Islet precursor cell (in vitro differentiated cells): ENCODE measurements at regions not wholly inside any gene's neighbourhood (a gene's known extent, or its start where the extent isn't known, plus 50 kb on each side); places are given as distances from the start of the nearest gene placed in this dataset.

ENCODE experiments used
- DNase-seq: peaks from one replicate; pipeline ENCODE4 v3.0.0-alpha.2; 2018

GRCh38 chr12:107449891-107450290 lies 235.7 kb upstream of the PWP1 start:
- DNase-seq: no peak

DNA sequence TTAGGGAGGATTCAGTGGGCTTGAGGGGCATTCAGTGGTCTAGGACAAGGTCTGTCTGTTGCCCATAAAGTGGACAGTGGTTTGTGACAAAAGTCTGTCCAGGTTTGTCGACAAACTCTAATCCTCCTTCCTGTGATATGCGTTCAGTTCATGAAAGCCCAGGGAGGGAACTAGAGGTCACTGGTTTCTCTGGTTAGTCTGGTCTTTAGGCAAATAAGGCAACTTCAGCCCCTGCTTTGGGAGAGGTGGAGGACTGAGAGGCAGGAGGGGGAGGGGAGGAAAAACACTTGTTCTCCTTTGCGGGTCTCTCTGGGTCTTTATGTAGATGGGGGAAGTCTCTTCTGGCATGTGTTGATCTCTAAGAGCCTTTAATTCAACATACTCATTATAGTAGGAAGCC lies 235.1 kb upstream of the PWP1 start:
- DNase-seq: no peak

DNA sequence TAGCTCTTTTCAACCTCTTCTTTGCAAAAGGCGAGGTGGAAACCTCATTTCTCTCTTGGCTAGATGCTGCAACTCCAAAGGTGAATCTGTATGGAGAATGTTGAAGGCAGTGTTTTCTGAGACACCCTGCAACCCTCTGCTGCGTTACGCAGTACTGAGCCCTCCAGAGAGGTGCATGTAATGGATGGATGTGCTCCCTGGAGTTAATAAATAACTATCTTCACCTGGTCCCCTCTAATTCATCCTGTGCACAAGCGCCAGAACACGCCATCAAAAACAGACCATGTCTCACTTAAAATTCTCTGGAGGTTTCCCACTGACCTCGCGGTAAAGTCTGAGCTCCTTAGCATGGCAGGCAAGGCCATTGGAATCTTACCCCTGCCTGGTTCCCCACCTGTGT lies 234.4 kb upstream of the PWP1 start:
- DNase-seq: no peak

DNA sequence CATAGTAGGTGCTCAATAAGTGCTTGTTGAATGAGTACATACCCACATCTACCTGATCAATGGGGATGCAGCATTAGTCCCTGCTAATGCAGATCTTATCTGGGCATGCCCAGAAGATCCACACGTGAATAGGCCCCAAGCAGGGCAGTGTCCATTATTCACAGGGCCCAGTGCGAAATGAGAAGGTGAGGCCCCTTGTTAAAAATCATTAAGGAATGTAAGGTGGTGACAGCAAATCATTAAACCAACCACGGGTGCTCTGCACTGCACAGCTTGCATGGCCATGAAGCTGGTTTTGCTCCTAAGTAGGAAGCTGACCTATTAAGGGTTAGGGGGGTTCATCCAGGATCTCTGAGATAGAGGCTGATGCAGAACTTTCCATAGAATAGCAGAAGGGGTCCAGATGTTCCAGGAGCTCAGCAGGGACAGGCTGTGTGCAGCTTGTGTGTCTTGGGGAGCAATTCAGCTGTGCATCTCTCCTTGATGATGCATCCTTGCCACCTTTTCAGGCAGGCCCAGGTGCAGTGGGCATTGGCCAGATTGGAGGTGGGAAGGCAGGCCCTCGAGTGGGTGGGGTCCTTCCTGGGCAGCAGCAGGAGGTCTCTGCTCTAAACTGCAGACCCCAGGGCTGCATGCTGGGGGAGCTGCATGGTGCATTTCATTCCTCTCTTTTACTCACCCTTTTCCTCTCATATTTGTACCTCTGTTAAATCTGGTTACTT lies 231.3 kb upstream of the PWP1 start:
- no peak for DNase-seq

DNA sequence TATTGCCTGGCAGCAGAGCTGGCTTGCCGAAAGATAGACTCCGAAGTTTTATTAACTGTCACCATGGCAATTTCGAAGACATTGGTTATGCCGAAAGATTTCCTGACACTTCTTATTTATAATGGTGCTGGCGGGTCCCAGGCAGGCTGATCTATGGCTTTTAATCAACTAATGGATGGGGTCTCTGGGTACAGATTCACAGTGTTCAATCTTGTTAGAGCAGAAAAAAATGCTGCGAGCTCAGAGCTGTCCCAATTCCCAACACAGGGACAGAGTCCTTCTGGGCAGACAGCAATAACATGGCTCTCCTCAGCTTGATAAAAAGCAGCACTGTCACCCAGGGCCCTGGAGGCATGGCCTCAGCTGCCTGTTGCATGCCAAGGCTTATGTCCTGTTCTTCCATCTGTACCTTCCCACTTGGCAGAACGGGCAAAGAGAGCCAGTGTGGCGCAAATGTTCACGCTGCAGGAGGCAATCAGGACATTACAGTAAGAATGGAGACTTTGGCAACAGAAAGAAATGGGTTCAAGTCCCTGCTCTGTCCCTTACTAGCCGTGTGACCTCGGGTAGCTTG lies 228.2 kb upstream of the PWP1 start:
- DNase-seq: no peak

- no peak for DNase-seq
Measured at GRCh38 chr12:107458163-107458562, 227.4 kb upstream of the PWP1 start.

- no peak for DNase-seq
Measured at GRCh38 chr12:107458990-107459389, 226.6 kb upstream of the PWP1 start.

- DNase-seq: no peak
Measured at GRCh38 chr12:107459641-107460040, 226.0 kb upstream of the PWP1 start.

GRCh38 chr12:107461222-107461975 lies 224.2 kb upstream of the PWP1 start:
- DNase-seq: no peak

DNA sequence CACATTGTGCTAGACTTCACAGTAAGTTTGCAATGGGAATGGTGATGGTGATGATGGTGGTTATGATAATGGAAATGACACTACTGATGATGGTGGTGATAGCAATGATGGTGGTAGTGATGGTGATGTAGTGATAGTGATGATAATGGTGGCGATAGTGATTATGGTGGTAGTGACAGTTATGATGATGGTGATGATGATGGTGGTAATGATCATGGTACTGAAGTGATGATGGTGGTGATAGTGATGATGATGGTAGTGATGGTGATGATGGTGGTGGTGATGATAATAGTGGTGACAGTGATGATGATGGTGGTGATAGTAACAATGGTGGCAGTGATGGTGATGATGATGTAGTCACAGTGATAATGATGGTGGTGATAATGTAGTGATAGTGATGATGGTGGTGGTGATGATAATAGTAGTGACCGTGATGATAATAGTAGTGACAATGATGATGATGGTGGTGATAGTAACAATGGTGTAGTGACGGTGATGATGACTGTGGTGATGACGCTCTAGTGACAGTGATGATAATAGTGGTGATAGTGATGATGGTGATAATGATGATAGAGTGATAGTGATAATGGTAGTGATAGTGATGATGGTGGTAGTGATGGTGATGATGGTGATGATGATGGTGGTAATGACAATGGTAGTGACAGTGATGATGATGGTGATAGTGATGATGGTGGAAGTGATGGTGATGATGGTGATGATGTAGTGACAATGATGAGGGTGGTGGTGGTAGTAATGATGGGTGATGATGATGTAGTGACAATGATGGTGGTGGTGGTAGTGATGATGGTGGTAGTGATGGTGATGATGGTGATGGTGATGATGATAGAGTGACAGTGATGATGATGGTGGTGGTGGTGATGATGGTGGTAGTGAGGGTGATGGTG lies 222.9 kb upstream of the PWP1 start:
- DNase-seq: no peak

- no peak for DNase-seq
Measured at GRCh38 chr12:107464644-107465043, 221.0 kb upstream of the PWP1 start.

GRCh38 chr12:107465625-107466024 lies 220.0 kb upstream of the PWP1 start:
- DNase-seq: no peak

DNA sequence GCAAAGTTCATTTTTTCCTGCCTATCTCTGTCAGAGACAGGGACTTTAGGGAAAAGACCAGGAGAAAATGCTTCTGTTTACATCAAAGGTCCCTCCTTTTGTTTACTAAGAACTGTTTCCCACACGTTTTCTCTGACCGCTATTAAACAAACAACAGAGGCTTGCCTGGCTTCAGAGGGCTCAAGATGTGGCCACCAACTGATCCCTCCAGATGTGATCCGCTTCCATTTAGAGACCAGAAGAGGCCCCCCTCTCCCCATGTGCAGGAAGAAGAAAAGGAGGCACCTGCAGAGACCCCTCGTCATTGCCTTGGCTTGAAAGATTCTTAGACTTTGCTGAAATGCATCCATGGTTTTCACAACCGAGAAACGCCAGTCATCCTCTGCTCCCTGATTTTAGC lies 217.9 kb upstream of the PWP1 start:
- DNase-seq: no peak

DNA sequence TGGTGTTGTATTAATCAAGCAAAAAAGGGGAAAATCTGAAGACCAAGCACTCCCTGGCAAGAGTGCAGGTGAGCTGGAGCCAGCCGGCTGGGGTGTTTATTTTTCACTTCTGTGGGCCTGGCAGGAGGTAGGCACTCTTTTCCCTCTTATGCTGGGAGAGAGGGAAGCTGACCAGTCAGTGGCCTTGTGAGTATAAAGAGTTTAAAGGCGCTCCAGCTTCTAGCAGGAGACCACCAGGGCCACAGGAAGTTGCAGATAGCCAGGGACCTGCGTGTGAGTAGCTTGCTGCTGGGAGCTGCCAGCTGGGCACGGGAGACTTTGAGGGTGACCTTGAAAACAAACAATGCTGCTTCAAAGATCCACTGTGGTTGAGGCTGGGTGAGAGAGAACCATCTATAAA lies 217.4 kb upstream of the PWP1 start:
- no peak for DNase-seq

- no peak for DNase-seq
Measured at GRCh38 chr12:107469011-107469410, 216.6 kb upstream of the PWP1 start.

- DNase-seq: no peak
Measured at GRCh38 chr12:107470645-107471044, 215.0 kb upstream of the PWP1 start.

- no peak for DNase-seq
Measured at GRCh38 chr12:107472308-107472707, 213.3 kb upstream of the PWP1 start.

- DNase-seq: no peak
Measured at GRCh38 chr12:107474099-107474498, 211.5 kb upstream of the PWP1 start.

DNA sequence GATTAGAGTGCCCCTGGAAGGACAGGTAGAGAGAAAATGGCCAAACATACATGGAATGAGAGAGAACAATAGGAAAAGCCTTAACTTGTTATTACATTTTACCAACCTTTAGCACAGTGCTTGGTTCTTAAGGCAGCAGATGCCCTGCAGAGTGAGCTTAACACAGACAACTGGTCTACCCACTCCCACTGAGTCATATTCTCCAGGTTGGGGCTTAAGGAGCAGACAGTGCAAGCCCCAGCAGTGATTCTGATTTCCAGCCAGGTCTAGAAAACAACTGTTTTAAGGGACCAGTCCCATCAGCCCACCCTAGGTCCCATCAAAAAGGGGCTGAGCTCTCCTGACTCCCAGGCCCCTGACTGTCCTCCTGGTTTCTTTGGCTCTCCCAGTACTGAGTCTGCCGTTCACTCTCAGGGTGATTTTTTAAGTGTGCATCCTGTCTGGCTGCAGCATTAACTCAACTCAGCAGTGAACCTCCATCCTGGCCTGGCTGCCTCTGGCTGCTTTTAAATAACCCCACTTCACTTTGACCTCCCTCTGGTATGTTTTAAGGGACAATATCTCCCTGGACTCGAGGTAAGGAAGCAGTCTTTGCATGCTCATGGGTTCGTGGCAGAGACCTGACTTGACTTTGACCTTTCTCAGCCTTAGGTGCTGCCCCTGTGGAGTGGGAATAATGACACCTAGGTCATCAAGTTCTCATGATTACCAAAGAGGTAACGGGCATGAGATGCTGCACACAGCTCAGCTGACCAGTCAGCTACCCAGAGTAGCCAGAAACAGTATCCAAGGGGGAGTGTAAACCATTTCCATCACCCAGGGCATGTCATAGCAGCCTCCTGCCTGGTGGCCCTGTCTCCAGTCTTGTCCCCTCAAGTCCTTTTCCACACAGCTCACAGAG lies 210.7 kb upstream of the PWP1 start:
- no peak for DNase-seq

GRCh38 chr12:107475900-107476299 lies 209.7 kb upstream of the PWP1 start:
- no peak for DNase-seq

DNA sequence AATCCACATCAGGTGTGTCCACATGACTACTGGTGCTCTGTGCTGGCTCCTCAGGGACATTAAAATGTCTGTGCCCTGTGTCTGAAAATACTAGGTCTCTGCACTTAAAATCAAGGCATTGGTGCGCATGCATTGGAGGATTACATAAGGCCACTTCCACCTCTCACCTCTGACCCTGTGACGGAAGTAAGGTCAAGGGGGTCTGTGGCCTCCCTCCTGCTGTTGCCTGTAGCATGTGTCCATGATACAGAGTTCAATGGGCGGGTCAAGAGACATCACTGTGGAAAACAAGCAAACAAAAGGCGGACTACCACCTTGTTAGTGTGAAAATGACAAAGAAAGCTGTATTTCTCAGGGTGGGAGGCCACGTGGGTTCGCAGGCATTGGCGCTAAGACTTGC lies 208.6 kb upstream of the PWP1 start:
- DNase-seq: no peak

- DNase-seq: no peak
Measured at GRCh38 chr12:107477947-107478610, 207.5 kb upstream of the PWP1 start.
